COLO829 (cell line): ENCODE measurements at regions not wholly inside any gene's neighbourhood (a gene's known extent, or its start where the extent isn't known, plus 50 kb on each side); places are given as distances from the start of the nearest gene placed in this dataset.
A peak's percentile ranks its signal among the peaks of the same experiment; 100 is the strongest.
"Not testable (repeated sequence)": the region's sequence is repeated elsewhere in the genome, so short reads cannot be mapped to it uniquely, and the experiment has no call there.

Source experiments
- DNase-seq: peaks from one replicate; pipeline ENCODE4 v3.0.0; 2012; ENCODE audit warnings: low spot score

DNA sequence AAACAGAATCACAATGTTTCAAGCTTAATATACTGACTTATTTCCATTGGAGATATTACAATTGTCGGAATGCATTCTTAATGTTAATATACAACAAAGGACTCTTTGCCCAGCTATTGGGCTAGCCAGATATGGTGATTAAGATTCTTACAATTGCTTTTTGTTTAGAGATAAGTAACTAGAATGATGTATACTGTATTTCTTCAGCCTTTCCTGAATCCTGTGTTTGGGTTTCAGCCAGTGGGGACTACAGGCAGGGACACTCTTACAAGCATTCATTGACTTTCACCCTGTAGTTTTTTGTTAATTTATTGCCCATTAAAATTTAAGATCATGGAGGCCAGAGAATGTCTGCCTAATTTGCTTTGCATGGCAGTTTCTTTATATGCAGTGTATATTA is 254.1 kb upstream of the TMEFF2 start:
- peak; percentile 72 for DNase-seq

DNA sequence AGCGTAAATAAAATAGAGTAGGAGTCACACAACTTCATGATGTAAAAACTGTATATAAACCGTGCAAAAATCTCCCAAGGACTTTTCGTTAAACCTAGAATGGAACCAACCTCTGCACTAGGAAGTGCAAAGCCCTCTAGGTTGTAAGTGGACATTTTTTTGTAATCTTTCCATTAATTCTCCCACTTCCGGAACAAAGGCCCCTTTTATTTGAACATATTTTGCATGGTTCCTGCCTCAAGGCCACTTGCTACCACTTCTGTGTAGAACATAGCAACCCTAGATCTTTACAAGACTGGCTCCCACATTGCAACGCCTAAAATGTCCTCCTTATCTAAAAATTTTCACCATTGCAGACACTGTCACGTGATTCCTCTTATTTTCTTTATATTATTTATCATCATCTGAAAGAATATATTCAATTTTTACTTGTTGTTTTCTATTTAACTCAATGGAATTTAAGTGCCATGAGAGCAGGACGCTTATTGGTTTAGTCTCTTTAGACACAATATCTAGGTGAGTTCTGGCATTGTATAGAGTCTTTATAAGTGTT is 249.6 kb upstream of the TMEFF2 start:
- peak; percentile 53 for DNase-seq

DNA sequence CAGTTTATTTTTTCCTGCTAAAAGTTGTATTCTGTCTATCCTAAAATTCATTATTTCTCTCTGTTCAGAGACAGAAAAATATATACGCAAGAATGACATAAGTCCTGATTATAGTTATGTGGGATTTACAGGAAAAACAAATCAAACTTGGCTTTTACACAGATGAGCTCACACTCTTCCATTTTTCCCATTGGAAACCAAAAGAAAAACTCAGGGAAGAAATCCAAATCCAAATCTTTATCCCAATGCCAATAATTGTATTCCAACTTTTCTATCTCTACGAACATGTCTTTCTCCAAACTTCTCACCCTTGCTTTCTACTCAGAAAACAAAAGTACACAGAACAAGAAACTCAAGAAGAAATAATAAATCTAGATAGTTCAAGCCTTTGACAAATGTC is 249.1 kb upstream of the TMEFF2 start:
- DNase-seq: no peak

DNA sequence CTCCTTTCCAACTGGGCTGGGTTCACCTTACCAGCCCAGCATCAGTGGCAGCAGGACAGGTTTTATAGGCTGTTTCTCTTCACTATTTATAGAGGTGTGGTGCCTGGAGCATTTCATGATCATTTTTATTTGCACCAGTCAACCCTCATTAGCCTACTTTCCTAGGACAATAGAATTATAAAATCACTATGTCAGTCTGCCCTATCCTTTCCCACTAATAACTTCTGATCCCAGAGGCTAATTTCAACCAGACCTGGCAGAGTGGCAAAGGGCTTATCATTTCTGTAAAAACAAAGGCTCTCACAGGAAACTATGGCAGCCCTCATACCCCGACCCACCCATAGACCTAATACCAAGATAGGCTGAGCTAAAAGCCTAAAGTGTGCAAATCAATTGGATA is 243.5 kb upstream of the TMEFF2 start:
- no peak for DNase-seq

DNA sequence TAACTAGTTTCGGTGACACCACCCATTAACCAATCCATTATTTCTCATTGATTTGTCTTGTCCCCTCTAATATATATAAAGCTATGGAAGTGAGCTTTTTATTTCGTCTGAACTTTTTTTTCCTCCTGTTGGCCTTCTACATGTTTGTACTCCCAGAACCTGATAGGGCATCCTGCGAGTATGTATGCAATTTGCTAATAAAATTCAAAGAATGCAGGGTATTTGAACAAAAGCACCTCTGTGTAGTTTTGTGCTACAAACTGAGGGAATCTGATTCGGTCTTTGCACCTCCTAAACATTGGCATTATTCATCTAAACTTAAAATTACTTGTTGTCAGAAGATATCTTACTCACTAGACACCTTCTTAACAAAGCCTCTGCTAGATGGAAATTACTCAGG is 242.9 kb upstream of the TMEFF2 start:
- peak; percentile 21 for DNase-seq

DNA sequence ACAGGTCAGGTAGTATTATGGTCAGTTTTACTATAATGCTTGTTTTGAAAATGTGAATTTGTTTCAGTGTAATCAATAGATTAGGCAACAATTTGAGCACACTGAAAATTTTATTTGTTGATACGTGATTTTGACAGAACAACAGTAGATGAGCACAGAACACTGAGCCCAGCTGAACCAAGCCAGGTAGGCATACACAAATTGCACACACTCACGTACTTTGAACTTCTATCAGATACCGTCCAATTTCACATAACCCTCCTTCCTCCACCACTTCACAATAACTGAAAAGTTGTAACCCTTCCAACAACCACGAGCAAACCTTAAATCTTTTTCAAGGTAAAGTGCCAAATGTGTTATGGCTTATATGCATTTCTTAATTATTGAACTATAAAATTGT is 229.5 kb upstream of the TMEFF2 start:
- DNase-seq: no peak

DNA sequence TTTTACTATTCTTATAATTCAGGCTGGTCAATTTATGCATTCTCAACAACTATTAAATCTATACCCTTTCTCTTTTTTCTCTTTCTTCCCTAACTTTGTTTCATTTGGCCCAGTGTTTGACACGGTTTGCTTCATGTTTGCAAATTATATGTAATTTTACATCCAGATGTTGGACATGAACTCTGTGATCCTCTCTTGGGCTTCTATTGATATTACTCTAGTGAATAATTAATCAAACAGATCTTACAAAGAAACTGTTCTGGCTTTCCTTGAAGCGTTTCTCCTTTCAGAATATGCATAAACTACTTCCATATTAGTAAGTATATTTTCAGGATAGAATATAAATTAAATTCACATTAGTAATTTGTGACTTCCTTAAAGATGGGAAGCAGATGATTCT is 225.1 kb upstream of the TMEFF2 start:
- DNase-seq: no peak

DNA sequence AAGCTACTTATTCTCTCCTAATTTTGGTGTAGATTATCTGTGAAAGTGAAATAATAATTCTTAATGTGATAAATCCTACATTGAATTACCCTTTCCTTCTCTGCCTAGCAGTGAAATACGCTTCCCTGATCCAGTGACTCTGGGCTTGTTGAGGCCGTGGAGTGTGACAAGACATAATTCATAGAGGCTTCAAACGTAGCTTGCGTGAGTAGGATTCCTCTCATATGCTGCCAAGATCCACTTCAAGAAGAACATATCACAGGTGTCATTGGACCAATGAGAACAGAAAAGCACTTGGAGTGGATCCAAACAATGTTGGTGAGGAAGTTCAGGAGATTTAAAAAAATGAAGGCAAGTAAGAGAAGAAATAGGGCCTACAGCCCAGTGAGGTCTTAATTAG is 221.3 kb upstream of the TMEFF2 start:
- DNase-seq: no peak

DNA sequence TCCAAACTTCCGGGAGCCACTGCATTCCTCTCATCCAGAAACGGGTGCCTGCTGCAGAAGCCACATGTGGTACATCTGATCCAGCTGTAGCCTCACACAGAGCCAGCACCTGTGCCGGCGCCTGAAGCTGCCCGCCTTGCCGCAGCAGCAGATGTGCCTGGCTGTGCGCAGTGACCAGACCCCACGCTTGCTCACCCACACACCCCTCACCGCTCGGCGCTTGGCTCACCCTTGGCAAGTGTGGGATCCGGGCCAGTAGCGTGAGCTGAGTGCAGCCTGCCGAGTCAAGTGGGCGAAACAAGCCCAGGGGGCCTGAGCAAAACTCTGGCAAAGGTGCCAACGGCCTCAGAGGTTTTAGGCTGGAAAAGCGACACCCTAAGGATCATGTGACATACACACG is 220.1 kb upstream of the TMEFF2 start:
- DNase-seq: no peak

DNA sequence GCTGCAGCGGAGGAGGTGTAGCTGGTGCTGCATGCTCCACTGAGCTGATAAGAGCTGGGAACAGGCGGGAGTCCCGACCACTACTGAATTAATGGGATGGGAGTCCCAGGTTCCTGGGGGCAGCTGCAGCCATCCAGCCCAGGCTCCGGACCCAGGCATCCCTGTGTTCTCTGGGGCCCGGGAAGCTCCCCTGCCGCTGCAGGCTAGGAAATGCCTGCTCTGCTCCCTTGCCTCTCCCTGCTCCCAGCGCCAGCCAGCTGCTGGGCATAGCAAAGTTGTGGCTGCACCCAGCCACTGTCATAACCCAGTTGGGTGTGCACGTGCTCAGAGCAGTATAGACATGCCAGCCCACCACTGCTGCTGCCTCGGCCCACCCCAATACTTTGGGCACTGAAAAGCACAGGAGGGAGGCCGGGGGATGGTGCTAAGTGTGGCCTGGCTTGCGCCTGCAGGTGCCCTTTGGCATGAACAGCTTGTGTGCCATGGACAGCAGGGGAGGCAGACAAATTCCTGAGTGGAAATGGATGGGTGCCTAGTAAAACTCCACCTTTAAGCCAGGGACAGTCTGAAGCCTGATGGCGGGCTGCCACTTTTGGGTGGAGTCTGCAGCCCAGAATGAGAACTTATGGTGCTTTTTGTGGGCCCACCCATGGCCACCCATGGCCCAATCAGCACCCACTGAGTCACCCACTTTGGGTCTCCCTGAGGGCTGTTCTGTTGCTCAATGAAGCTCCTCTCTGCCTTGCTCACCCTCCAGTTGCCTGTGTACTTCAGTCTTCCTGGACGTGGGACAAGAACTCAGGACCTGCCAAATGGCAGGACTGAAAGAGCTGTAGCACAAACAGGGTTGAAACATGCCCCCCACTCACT is 219.3 kb upstream of the TMEFF2 start:
- no peak for DNase-seq

DNA sequence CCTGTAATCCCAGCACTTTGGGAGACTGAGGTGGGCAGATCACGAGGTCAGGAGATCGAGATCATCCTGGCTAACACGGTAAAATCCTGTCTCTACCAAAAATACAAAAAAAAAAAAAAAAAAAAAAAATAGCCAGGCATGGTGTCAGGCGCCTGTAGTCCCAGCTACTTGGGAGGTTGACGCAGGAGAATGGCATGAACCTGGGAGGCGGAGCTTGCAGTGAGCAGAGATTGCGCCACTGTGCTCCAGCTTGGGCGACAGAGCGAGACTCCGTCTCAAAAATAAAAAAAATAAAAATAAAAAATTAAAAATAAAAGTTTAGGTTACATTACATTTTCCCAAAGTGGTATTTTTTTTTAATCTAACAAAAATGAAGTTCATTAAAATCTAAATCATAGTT is 218.1 kb upstream of the TMEFF2 start:
- not testable (repeated sequence) for DNase-seq

DNA sequence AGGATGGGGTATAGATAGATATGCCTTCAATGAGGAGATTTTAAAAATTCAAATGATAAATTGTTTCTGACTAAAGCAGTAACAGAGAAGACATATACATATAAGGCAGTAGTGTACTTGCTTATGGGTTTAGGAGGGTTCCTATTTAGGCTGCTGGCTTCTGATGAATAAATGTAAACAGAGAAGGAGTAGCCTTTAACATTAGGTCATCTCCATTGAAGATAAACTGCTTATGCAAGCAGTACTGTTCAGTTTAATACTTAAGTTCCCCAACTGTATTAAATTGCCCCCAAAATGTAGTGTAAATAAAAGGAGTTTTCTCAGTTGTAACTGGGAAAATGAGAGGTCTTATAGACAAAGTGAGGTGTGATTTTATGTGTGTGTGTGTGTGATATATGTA is 217.7 kb upstream of the TMEFF2 start:
- DNase-seq: no peak

DNA sequence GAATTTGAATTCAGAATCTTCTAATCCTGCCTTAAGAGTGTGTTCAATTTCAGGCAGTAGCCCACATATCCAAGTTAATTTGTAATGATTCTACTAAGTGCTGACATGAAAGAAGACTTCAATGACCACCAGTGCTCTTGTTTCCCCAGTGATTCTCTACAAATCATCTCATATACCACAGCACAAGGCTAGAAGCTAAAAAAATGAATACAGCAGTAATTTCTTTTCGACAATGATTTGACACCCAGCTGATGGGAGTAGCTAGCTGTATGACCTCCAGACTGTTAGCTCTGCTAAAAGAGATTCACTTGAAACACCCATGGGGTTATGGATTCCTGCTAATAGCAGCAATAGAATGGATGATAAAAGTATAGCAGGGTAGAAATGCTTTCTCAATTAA is 217.0 kb upstream of the TMEFF2 start:
- no peak for DNase-seq

DNA sequence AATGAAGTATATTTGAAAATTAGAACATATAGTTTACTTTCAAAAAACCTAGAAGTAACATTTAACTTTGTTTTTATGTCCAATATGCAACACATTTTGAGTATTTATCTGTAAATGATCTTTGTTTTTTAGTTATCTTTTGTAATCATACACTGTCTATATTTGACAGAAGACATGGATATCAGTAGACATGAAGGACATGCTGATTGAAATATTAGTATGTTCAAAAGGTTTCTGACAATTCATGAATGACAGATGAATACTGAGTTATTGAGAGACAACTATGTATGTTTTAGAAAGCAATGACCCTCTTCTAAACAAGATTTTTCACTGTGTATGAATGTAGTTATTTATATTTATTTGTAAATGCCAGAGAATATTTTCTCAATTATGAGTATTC is 215.6 kb upstream of the TMEFF2 start:
- no peak for DNase-seq

DNA sequence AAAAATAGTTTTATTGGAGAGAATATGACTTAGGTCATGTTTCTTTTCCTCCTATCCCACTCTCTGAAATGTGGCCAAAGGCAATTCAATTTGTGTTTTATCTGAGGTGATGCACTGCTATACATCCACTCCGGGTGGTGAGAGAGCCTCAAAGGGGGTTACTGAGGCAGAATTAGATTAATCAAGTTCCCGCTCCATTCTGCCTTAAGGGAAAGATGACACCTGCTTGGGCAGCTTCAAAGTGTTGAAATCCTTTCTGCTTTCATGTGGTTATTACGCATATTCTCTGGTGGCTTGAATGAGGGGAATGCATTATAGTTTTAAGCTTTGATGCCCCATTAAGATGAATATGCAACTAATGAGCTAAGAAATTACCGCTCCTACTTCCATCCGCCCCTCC is 213.0 kb upstream of the TMEFF2 start:
- DNase-seq: no peak

DNA sequence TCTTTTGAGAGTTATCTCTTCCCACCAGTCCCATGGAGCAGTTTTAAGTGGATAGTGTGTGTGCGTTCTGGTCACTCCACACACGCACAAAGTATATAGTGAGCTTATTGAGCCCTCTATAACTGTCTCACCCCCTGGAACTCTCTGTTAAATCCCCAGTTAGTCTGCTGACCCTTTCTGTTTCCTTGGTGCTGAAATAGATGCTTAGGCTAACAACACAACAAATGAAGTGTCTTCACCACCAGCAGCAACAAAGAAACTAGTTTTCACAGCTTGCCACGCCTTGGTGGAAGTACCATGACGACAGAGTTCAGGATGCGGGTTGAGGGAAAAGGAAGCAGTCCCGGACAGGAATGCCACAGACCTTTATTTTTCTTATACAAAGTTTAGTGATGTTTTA is 203.5 kb upstream of the TMEFF2 start:
- peak; percentile 47 for DNase-seq

DNA sequence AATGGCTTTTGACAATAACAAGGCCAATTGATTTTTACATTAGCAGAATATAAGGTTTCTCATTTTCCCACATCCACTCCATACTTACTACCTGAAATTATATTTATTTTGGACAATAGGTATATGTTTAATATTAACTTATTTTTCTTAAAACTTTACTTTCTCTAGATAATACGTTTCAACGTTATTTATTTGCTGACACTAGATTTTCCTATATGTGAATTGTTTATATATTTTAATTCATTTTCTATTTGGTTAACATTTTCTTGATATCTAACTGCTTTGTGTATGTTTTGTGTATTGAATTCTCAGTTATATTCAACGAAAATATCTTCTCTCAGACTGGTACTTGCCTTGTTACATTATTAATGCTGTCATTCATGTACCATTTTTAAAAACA is 199.9 kb upstream of the TMEFF2 start:
- DNase-seq: no peak

DNA sequence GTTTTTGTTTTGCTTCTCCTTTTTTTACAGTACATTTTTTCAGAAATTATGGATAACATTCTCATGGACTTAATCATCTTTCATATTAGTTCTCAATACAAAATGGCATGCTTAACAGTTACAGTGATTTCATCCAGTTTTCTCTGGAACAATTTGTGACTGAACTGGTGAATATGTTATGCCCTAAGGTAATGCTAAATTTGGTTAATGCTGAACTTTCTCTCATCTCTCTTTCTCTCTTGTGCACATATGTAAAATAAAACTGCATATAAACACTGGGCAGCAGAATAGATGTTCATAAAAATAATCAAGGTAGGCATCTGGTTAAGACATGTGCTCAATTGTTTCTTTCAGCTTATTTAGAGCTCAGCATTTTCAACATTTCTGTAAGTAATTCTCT is 196.3 kb upstream of the TMEFF2 start:
- no peak for DNase-seq

DNA sequence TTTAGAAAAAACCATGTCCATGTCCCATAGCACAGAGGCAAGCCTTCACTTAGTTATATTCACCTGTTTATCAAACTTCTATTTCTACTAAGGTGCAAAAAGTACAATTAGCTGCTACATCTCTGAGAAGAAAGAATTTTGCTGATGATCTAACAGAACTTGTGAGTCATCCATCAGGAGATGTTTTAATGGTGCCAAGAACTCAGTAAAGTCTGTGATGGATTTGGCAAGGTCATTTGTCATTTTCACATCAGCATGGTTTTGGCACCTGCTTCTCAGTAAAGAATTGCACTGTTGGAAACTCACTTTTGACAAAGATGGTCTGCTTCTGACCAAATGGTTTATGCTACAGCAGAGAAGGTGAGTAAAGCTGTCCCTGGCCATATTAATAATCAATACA is 195.7 kb upstream of the TMEFF2 start:
- DNase-seq: no peak

DNA sequence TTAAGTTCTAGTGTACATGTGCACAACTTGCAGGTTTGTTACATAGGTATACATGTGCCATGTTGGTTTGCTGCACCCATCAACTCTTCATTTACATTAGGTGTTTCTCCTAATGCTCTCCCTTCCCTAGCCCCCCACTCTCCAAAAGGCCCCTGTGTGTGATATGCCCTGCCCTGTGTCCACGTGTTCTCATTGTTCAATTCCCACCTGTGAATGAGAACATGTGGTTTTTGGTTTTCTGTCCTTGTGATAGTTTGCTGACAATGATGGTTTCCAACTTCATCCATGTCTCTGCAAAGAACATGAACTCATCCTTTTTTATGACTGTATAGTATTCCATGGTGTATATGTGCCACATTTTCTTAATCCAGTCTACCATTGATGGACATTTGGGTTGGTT is 189.5 kb upstream of the TMEFF2 start:
- DNase-seq: not testable (repeated sequence)

DNA sequence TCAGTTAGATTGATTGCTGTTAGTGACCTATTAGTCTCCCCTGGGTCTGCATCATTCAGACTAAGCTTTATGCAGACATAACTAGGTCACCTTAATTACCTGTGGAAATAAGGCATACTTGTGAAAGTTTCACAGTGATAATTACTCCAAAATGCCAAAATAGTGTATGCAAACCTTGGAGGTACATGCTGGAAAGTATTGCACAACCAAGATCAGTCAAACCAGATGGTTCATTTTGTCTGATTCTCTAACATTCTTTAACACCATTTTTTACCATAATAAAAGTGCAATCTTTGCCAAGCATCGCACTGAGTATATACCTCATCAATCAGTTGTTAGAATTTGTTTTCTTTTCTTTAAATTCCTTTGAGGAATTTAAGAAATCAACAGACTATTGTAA is 186.3 kb upstream of the TMEFF2 start:
- no peak for DNase-seq

DNA sequence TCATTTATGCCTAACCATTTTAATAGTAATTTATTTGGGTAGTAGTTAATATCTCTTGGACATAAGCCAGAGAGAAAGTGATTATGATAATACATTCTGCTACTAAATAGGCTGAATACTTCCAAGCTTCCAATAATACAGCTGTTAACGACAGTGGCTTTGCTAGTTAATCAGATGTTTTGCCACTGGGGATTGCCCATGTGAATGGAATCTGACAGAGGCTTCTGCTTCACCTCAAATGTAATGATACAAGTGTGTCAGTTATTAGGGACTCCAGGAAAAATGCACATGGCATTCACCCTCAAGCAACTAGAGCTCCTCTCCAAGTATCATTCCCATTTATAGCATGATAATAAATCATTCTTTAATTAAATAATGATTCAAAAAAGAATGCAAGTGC is 185.0 kb upstream of the TMEFF2 start:
- DNase-seq: no peak

DNA sequence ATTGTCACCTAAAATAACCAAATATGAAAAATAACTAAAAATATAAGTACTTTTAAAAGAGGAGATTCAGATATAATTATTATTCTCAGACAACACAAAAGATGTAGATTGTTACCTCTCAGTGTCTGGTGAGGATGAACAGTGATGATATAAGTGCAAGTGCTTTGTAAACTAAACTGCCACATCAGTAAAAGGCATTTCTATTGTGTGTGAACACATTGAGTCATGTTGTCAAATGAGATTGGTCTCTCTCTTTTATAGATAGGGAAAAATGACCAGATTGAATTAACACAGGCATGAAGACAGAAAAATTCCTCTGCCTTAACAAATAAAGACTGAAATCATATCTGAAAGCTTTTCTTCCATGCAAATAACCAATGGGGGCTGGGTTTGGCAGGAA is 182.4 kb upstream of the TMEFF2 start:
- DNase-seq: no peak

DNA sequence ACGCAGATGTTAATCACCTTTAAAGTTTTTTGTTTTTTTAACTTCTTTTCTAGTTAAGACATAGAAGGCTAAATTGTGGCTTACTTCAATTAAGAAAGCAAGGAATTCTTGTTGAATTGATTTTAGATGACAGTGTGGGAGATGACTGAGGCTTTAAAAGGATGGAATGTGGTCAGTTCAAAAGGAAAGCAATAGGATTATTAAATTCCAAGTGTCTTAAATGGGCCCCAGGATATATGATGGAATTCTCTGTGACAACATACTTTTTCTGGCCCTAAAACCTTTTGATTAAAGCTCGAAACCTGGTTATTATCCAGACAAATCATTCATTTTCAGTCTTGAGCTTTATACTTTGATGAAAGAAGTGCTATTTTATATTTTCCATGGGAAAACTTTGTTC is 179.0 kb upstream of the TMEFF2 start:
- no peak for DNase-seq
